ENCODE measurements at regions not wholly inside any gene's neighbourhood (a gene's known extent, or its start where the extent isn't known, plus 50 kb on each side); places are given as distances from the start of the nearest gene placed in this dataset.

DNA sequence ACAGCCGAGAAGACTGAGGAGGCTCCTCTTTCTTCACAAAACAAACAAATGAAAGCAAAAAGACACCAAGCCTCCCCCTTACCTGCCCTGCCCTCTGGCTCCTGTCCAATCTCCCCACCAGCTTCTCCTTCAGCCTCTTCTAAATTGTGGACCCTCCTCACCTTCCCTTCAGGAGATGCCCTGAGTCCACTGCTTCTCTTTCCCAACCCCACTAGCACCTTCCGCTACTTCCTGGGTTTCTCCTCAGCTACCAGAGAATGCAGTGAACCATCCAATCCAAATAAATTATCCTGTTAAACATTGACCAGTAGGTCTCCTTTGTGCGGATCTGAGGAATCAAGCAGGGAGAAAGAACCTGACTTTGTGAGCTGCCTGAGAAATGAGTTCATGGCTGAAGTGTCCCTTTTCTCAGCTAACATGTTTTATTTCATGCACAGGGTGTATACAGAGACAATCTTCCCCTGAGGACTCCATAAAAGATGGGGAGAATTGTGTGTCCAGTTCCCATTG, 63.2 kb upstream of the VPREB1 start:
- Histone ChIP-seq H3K36me3 (ENCODE audit: insufficient read depth, low read length) (peaks cover 7% of the 10 kb centered on the region; the same call in 1 of the 2 replicates), H4K20me1 (ENCODE audit: insufficient read depth, low read length) (no peaks in the 10 kb centered on the region), H3K4me1 (ENCODE audit: insufficient read depth, low read length, severe bottlenecking) (peaks cover 28% of the 10 kb centered on the region), H3K4me3 (ENCODE audit: low read depth, low read length, poor library complexity, severe bottlenecking) (no peak overlapping the region), H3F3A (ENCODE audit: insufficient read depth, low read length) (no peaks in the 10 kb centered on the region), H3K9me2 (ENCODE audit: low read depth, low read length) (no peaks in the 10 kb centered on the region), H3K79me2 (ENCODE audit: insufficient read depth, low read length) (no peaks in the 10 kb centered on the region), H3K4me2 (ENCODE audit: low read length) (no peak overlapping the region), H2AFZ (ENCODE audit: low read length) (no peak overlapping the region), H3K9ac (ENCODE audit: low read length) (no peak overlapping the region), H3K27me3 (ENCODE audit: insufficient read depth, low read length) (no peaks in the 10 kb centered on the region), H3K9me3 (ENCODE audit: low read length) (no peaks in the 10 kb centered on the region), H3K27ac (ENCODE audit: low read depth, low read length, poor library complexity, severe bottlenecking) (no peak overlapping the region)
- TF ChIP-seq EZH2 (IDR thresholded peaks at IDR 0.05; ENCODE audit: borderline replicate concordance, low read length), result no peak

DNA sequence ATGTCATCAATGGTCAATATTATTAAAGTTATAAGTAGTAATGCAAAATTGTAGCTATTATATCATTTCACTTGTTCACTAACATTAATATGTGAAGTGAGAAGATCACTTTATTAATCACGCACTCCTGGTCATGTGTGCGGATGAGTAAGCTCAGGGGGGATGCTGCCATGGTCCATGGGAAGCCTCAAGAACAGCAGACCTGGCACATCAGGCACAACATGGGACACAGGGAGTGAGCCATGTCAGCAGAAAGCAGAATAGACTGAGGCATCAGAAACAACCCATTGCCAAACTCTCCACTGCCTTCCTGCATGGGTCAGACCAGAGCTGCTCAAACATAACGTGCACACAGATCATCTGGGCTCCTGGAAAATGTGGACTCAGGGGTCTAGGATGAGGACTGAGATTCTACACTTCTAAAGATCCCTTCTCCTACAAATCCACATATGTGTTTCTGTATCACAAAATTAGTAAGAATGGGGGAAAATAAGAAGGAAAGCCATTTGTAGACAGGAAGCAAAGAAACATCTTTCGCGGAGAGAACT, 63.8 kb upstream of the VPREB1 start:
- H3K9ac ChIP-seq (ENCODE audit: low read length), result no peak overlapping the region
- no peak overlapping the region for H3K4me2 ChIP-seq (ENCODE audit: low read length)
- H3F3A ChIP-seq (ENCODE audit: insufficient read depth, low read length), result no peaks in the 10 kb centered on the region
- H3K27me3 ChIP-seq (ENCODE audit: insufficient read depth, low read length), result no peaks in the 10 kb centered on the region
- H3K36me3 ChIP-seq (ENCODE audit: insufficient read depth, low read length), result peaks cover 7% of the 10 kb centered on the region; the same call in 1 of the 2 replicates
- H3K4me1 ChIP-seq (ENCODE audit: insufficient read depth, low read length, severe bottlenecking), result peaks cover 28% of the 10 kb centered on the region
- no peak overlapping the region for H3K27ac ChIP-seq (ENCODE audit: low read depth, low read length, poor library complexity, severe bottlenecking)
- no peak overlapping the region for H2AFZ ChIP-seq (ENCODE audit: low read length)
- no peaks in the 10 kb centered on the region for H3K9me2 ChIP-seq (ENCODE audit: low read depth, low read length)
- H3K4me3 ChIP-seq (ENCODE audit: low read depth, low read length, poor library complexity, severe bottlenecking), result no peak overlapping the region
- no peaks in the 10 kb centered on the region for H4K20me1 ChIP-seq (ENCODE audit: insufficient read depth, low read length)
- TF ChIP-seq EZH2 (IDR thresholded peaks at IDR 0.05; ENCODE audit: borderline replicate concordance, low read length), result no peak
- TF ChIP-seq, protein P1, sequence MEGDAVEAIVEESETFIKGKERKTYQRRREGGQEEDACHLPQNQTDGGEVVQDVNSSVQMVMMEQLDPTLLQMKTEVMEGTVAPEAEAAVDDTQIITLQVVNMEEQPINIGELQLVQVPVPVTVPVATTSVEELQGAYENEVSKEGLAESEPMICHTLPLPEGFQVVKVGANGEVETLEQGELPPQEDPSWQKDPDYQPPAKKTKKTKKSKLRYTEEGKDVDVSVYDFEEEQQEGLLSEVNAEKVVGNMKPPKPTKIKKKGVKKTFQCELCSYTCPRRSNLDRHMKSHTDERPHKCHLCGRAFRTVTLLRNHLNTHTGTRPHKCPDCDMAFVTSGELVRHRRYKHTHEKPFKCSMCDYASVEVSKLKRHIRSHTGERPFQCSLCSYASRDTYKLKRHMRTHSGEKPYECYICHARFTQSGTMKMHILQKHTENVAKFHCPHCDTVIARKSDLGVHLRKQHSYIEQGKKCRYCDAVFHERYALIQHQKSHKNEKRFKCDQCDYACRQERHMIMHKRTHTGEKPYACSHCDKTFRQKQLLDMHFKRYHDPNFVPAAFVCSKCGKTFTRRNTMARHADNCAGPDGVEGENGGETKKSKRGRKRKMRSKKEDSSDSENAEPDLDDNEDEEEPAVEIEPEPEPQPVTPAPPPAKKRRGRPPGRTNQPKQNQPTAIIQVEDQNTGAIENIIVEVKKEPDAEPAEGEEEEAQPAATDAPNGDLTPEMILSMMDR (IDR thresholded peaks at IDR 0.05; ENCODE audit: low read length), result no peak
- H3K79me2 ChIP-seq (ENCODE audit: insufficient read depth, low read length), result no peaks in the 10 kb centered on the region
- no peaks in the 10 kb centered on the region for H3K9me3 ChIP-seq (ENCODE audit: low read length)

DNA sequence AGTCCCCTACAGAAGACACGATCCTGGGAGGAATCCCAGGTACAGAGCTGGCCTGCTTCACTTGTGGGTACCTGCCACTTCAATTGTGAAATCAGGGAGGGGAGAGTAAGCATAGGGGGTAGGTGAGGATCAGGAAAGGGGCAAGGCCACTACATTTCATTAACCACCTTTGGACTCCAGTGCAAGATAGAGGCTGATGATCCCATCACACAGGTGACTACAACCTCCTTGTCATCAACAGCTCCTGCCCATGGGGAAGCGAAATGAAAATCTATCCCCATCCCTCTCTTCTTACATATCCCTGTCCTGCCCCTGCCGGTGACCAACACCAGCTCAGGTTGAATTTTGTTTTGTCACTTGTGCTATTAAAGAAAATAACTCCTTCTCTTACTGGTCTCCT, 64.7 kb upstream of the VPREB1 start:
- Histone ChIP-seq H3K27me3 (ENCODE audit: insufficient read depth, low read length) (no peaks in the 10 kb centered on the region), H3K9me2 (ENCODE audit: low read depth, low read length) (no peaks in the 10 kb centered on the region), H3K36me3 (ENCODE audit: insufficient read depth, low read length) (peaks cover 7% of the 10 kb centered on the region; the same call in 1 of the 2 replicates), H3K27ac (ENCODE audit: low read depth, low read length, poor library complexity, severe bottlenecking) (no peak overlapping the region), H3K4me2 (ENCODE audit: low read length) (no peak overlapping the region), H3K4me3 (ENCODE audit: low read depth, low read length, poor library complexity, severe bottlenecking) (no peak overlapping the region), H3K9ac (ENCODE audit: low read length) (no peak overlapping the region), H4K20me1 (ENCODE audit: insufficient read depth, low read length) (no peaks in the 10 kb centered on the region), H2AFZ (ENCODE audit: low read length) (no peak overlapping the region), H3F3A (ENCODE audit: insufficient read depth, low read length) (no peaks in the 10 kb centered on the region), H3K79me2 (ENCODE audit: insufficient read depth, low read length) (no peaks in the 10 kb centered on the region), H3K9me3 (ENCODE audit: low read length) (no peaks in the 10 kb centered on the region), H3K4me1 (ENCODE audit: insufficient read depth, low read length, severe bottlenecking) (peaks cover 28% of the 10 kb centered on the region)
- no peak for TF ChIP-seq EZH2 (IDR thresholded peaks at IDR 0.05; ENCODE audit: borderline replicate concordance, low read length)
- TF ChIP-seq, protein P1 (IDR thresholded peaks at IDR 0.05; ENCODE audit: low read length), result no peak

DNA sequence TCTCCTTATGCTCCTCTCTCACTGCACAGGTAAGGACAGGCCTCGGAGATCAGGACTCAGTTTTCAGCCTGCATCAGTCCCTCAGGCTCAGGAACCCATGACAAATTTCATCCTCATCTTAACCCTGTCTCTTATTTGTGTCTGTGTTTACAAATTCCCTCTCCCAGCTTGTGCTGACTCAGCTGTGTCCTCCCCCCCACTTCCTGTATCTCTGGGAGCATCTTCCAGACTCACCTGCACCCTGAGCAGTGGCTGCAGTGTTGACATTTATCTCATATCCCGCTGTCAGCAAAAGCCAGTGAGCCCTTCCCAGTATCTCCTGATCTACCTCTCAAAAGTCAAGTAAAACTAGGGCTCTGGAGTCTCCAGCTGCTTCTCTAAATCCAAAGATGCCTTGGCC, 65.6 kb upstream of the VPREB1 start:
- Histone ChIP-seq H3K27me3 (ENCODE audit: insufficient read depth, low read length) (no peaks in the 10 kb centered on the region), H2AFZ (ENCODE audit: low read length) (no peak overlapping the region), H3K9me2 (ENCODE audit: low read depth, low read length) (no peaks in the 10 kb centered on the region), H3K27ac (ENCODE audit: low read depth, low read length, poor library complexity, severe bottlenecking) (no peak overlapping the region), H3K9me3 (ENCODE audit: low read length) (no peaks in the 10 kb centered on the region), H3K4me3 (ENCODE audit: low read depth, low read length, poor library complexity, severe bottlenecking) (no peak overlapping the region), H3K36me3 (ENCODE audit: insufficient read depth, low read length) (peaks cover 7% of the 10 kb centered on the region; the same call in 1 of the 2 replicates), H3F3A (ENCODE audit: insufficient read depth, low read length) (no peaks in the 10 kb centered on the region), H3K79me2 (ENCODE audit: insufficient read depth, low read length) (no peaks in the 10 kb centered on the region), H3K4me1 (ENCODE audit: insufficient read depth, low read length, severe bottlenecking) (peaks cover 28% of the 10 kb centered on the region), H3K4me2 (ENCODE audit: low read length) (no peak overlapping the region), H3K9ac (ENCODE audit: low read length) (no peak overlapping the region), H4K20me1 (ENCODE audit: insufficient read depth, low read length) (no peaks in the 10 kb centered on the region)
- TF ChIP-seq EZH2 (IDR thresholded peaks at IDR 0.05; ENCODE audit: borderline replicate concordance, low read length), result no peak
- TF ChIP-seq, protein P1 (IDR thresholded peaks at IDR 0.05; ENCODE audit: low read length), result no peak

All from OCI-LY1 (cell line).